Endothelial cell (in vitro differentiated cells): ENCODE measurements at regions not wholly inside any gene's neighbourhood (a gene's known extent, or its start where the extent isn't known, plus 50 kb on each side); places are given as distances from the start of the nearest gene placed in this dataset.

ENCODE experiments used
- DNase-seq: peaks from one replicate; pipeline ENCODE4 v3.0.0; 2021; ENCODE audit warnings: low spot score
- H3K27ac Mint-ChIP-seq: one replicate; pipeline ENCODE4 v1.8.0; 2021; ENCODE audit warnings: mixed read lengths, inconsistent platforms; ENCODE audit not compliant: unreplicated experiment
- H3K27me3 Mint-ChIP-seq: one replicate; pipeline ENCODE4 v1.8.0; 2021; ENCODE audit warnings: mild to moderate bottlenecking, moderate library complexity, mixed read lengths, inconsistent platforms; ENCODE audit not compliant: unreplicated experiment
- H3K36me3 Mint-ChIP-seq: one replicate; pipeline ENCODE4 v1.8.0; 2021; ENCODE audit warnings: mild to moderate bottlenecking, low read depth, mixed read lengths, inconsistent platforms; ENCODE audit not compliant: unreplicated experiment
- H3K4me1 Mint-ChIP-seq: one replicate; pipeline ENCODE4 v1.8.0; 2021; ENCODE audit warnings: mild to moderate bottlenecking, mixed read lengths, inconsistent platforms; ENCODE audit not compliant: unreplicated experiment
- H3K4me3 Mint-ChIP-seq: one replicate; pipeline ENCODE4 v1.8.0; 2021; ENCODE audit warnings: mild to moderate bottlenecking, mixed read lengths, inconsistent platforms; ENCODE audit not compliant: unreplicated experiment
- H3K9me3 Mint-ChIP-seq: one replicate; pipeline ENCODE4 v1.8.0; 2021; ENCODE audit warnings: mixed read lengths, inconsistent platforms; ENCODE audit not compliant: unreplicated experiment
- CTCF ChIP-seq: fragments of 200-600 bp; sonication (generic); IDR thresholded peaks from one replicate; pipeline ENCODE4 v1.5.0; 2021; ENCODE audit warnings: antibody characterized with exemption; ENCODE audit not compliant: unreplicated experiment

- H3K9me3 Mint-ChIP-seq = peaks cover 20% of the 10 kb centered on the region
- no peak for DNase-seq
- H3K4me3 Mint-ChIP-seq = peak overlapping the region; percentile 6
- peaks cover 28% of the 10 kb centered on the region for H3K36me3 Mint-ChIP-seq
- no peaks in the 10 kb centered on the region for H3K4me1 Mint-ChIP-seq
- peaks cover 13% of the 10 kb centered on the region for H3K27me3 Mint-ChIP-seq
- no peak overlapping the region for H3K27ac Mint-ChIP-seq
- no peak for TF ChIP-seq CTCF
Observed at GRCh38 chr15:62269504-62269903, 104.4 kb upstream of the C2CD4B start.

- DNase-seq = no peak
- TF ChIP-seq CTCF = no peak
- Mint-ChIP-seq H3K9me3 (peaks cover 20% of the 10 kb centered on the region), H3K4me3 (no peak overlapping the region), H3K4me1 (no peaks in the 10 kb centered on the region), H3K27ac (no peak overlapping the region), H3K36me3 (peaks cover 28% of the 10 kb centered on the region), H3K27me3 (peaks cover 13% of the 10 kb centered on the region)
Observed at GRCh38 chr15:62270216-62270921, 105.3 kb upstream of the C2CD4B start.

GRCh38 chr15:62272290-62272689 is 107.2 kb upstream of the C2CD4B start:
- Mint-ChIP-seq H3K9me3 (peaks cover 11% of the 10 kb centered on the region), H3K27me3 (peaks cover 5% of the 10 kb centered on the region), H3K36me3 (peaks cover 19% of the 10 kb centered on the region), H3K4me3 (no peak overlapping the region), H3K4me1 (no peaks in the 10 kb centered on the region), H3K27ac (no peak overlapping the region)
- no peak for DNase-seq
- no peak for TF ChIP-seq CTCF

GRCh38 chr15:62275831-62276230 is 110.7 kb upstream of the C2CD4B start:
- H3K9me3 Mint-ChIP-seq = no peaks in the 10 kb centered on the region
- TF ChIP-seq CTCF = no peak
- H3K27me3 Mint-ChIP-seq = peaks cover 2% of the 10 kb centered on the region
- no peaks in the 10 kb centered on the region for H3K36me3 Mint-ChIP-seq
- H3K4me3 Mint-ChIP-seq = no peak overlapping the region
- H3K27ac Mint-ChIP-seq = no peak overlapping the region
- no peak for DNase-seq
- H3K4me1 Mint-ChIP-seq = no peaks in the 10 kb centered on the region

GRCh38 chr15:62277816-62278394 is 112.8 kb upstream of the C2CD4B start:
- DNase-seq = no peak
- no peak for TF ChIP-seq CTCF
- Mint-ChIP-seq H3K27me3 (no peaks in the 10 kb centered on the region), H3K4me1 (no peaks in the 10 kb centered on the region), H3K4me3 (no peak overlapping the region), H3K9me3 (no peaks in the 10 kb centered on the region), H3K36me3 (no peaks in the 10 kb centered on the region), H3K27ac (no peak overlapping the region)
